GM18909 (cell line): ENCODE measurements at regions not wholly inside any gene's neighbourhood (a gene's known extent, or its start where the extent isn't known, plus 50 kb on each side); places are given as distances from the start of the nearest gene placed in this dataset.
"Not testable (repeated sequence)": the region's sequence is repeated elsewhere in the genome, so short reads cannot be mapped to it uniquely, and the experiment has no call there.

Experiments used
- ATAC-seq: cut with Tn5 transposase; IDR thresholded peaks from one replicate; pipeline ENCODE4 v1.9.1; 2021; ENCODE audit warnings: mild to moderate bottlenecking; ENCODE audit not compliant: unreplicated experiment, poor library complexity

- no peak for ATAC-seq
Measured at GRCh38 chr6:141976994-141977393, 155.7 kb upstream of the GJE1 start.

- not testable (repeated sequence) for ATAC-seq
Measured at GRCh38 chr6:141969768-141970415, 162.8 kb upstream of the GJE1 start.

- ATAC-seq: no peak
Measured at GRCh38 chr6:141969201-141969600, 163.5 kb upstream of the GJE1 start.

- no peak for ATAC-seq
Measured at GRCh38 chr6:141968632-141969031, 164.1 kb upstream of the GJE1 start.

- ATAC-seq: no peak
Measured at GRCh38 chr6:141965016-141965545, 167.6 kb upstream of the GJE1 start.

GRCh38 chr6:141963543-141964295 lies 169.0 kb upstream of the GJE1 start:
- no peak for ATAC-seq

- no peak for ATAC-seq
Measured at GRCh38 chr6:141957271-141957670, 175.5 kb upstream of the GJE1 start.

GRCh38 chr6:141956868-141957267 lies 175.9 kb upstream of the GJE1 start:
- no peak for ATAC-seq

- ATAC-seq: no peak
Measured at GRCh38 chr6:141956046-141956761, 176.5 kb upstream of the GJE1 start.

- ATAC-seq: no peak
Measured at GRCh38 chr6:141953072-141953471, 179.7 kb upstream of the GJE1 start.

GRCh38 chr6:141946502-141946901 lies 186.2 kb upstream of the GJE1 start:
- ATAC-seq: no peak

GRCh38 chr6:141938664-141939063 lies 194.1 kb upstream of the GJE1 start:
- no peak for ATAC-seq

GRCh38 chr6:141932685-141933084 lies 200.0 kb upstream of the GJE1 start:
- no peak for ATAC-seq

- ATAC-seq: not testable (repeated sequence)
Measured at GRCh38 chr6:141926200-141926900, 206.4 kb upstream of the GJE1 start.

- no peak for ATAC-seq
Measured at GRCh38 chr6:141925001-141925400, 207.7 kb upstream of the GJE1 start.

GRCh38 chr6:141922898-141923297 lies 209.8 kb upstream of the GJE1 start:
- no peak for ATAC-seq

GRCh38 chr6:141916682-141917505 lies 215.8 kb upstream of the GJE1 start:
- not testable (repeated sequence) for ATAC-seq

- no peak for ATAC-seq
Measured at GRCh38 chr6:141914646-141915045, 218.1 kb upstream of the GJE1 start.

- no peak for ATAC-seq
Measured at GRCh38 chr6:141906569-141907080, 226.1 kb upstream of the GJE1 start.
